ENCODE measurements at regions not wholly inside any gene's neighbourhood (a gene's known extent, or its start where the extent isn't known, plus 50 kb on each side); places are given as distances from the start of the nearest gene placed in this dataset.

DNA sequence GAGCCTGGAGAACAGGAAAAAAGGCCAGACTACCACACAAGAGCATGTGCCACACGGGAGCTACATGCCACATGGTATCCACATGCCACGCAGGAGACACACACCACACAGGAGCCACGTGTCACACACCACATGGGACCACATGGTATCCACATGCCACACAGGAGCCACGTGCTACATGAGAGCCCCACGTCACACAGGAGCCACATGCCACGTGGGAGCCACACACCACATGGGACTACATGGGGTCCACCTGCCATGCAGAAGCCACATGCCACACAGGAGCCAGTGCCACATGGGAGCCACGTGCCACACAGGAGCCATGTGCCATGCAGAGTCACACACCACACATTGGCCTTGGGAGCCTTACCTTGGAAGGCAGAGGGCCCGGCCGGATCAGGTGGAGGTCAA lies 244.4 kb upstream of the PPP2R2D start:
- TF ChIP-seq CTCF (IDR thresholded peaks at IDR 0.05), result no peak
- TF ChIP-seq POLR2A (IDR thresholded peaks at IDR 0.05), result no peak
